ENCODE measurements at regions not wholly inside any gene's neighbourhood (a gene's known extent, or its start where the extent isn't known, plus 50 kb on each side); places are given as distances from the start of the nearest gene placed in this dataset.

DNA sequence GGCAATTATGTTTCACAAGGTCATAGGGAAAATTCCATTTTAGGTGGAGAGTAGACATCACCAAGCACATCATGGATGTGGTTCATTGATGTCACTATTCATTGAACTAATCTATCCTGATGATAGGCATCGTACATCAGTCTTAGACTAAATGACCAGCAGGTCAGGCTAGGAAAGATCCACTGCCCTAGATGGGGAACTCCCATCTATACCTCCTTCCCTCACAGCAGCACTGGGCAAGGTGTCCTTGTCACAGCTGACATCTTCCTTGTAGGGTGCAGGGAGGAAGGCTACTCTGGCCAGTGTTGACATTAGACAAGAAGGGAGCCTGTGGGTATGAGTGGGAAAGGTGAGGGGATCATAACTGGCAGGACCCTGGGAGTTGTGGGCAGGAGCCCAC, 63.8 kb upstream of the CAPRIN2 start:
- TF ChIP-seq, protein P1, sequence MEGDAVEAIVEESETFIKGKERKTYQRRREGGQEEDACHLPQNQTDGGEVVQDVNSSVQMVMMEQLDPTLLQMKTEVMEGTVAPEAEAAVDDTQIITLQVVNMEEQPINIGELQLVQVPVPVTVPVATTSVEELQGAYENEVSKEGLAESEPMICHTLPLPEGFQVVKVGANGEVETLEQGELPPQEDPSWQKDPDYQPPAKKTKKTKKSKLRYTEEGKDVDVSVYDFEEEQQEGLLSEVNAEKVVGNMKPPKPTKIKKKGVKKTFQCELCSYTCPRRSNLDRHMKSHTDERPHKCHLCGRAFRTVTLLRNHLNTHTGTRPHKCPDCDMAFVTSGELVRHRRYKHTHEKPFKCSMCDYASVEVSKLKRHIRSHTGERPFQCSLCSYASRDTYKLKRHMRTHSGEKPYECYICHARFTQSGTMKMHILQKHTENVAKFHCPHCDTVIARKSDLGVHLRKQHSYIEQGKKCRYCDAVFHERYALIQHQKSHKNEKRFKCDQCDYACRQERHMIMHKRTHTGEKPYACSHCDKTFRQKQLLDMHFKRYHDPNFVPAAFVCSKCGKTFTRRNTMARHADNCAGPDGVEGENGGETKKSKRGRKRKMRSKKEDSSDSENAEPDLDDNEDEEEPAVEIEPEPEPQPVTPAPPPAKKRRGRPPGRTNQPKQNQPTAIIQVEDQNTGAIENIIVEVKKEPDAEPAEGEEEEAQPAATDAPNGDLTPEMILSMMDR (IDR thresholded peaks at IDR 0.05; ENCODE audit: insufficient read depth, low read length), result no peak
- TF ChIP-seq REST (IDR thresholded peaks at IDR 0.05; ENCODE audit: insufficient replicate concordance, low read depth) (no peak), POLR2AphosphoS5 (IDR thresholded peaks at IDR 0.05; ENCODE audit: low read depth) (no peak)
